ENCODE measurements at regions not wholly inside any gene's neighbourhood (a gene's known extent, or its start where the extent isn't known, plus 50 kb on each side); places are given as distances from the start of the nearest gene placed in this dataset.

GRCh38 chr13:39879286-39880035 is 224.0 kb downstream of the COG6 start:
- TF ChIP-seq CTCF (IDR thresholded peaks at IDR 0.05) (no peak), POLR2A (IDR thresholded peaks at IDR 0.05) (no peak)
- no peak for DNase-seq
- no peak overlapping the region for H3K27ac ChIP-seq

GRCh38 chr13:39881383-39881782 is 225.9 kb downstream of the COG6 start:
- DNase-seq = no peak
- TF ChIP-seq POLR2A (IDR thresholded peaks at IDR 0.05) (no peak), CTCF (IDR thresholded peaks at IDR 0.05) (no peak)
- no peak overlapping the region for H3K4me3 ChIP-seq
- H3K27ac ChIP-seq = no peak overlapping the region
- H3K27me3 ChIP-seq = no peaks in the 10 kb centered on the region
- no peaks in the 10 kb centered on the region for H3K9me3 ChIP-seq
- H3K36me3 ChIP-seq = no peaks in the 10 kb centered on the region
- H3K4me1 ChIP-seq = no peaks in the 10 kb centered on the region

More at GRCh38 chr13:39879286-39880035, 224.0 kb downstream of the COG6 start:
- H3K4me3 ChIP-seq = no peak overlapping the region
- H3K27me3 ChIP-seq = no peaks in the 10 kb centered on the region
- no peaks in the 10 kb centered on the region for H3K36me3 ChIP-seq
- no peaks in the 10 kb centered on the region for H3K9me3 ChIP-seq
- no peaks in the 10 kb centered on the region for H3K4me1 ChIP-seq

- no peak overlapping the region for H3K27ac ChIP-seq
- no peak overlapping the region for H3K4me3 ChIP-seq
- no peaks in the 10 kb centered on the region for H3K4me1 ChIP-seq
- H3K27me3 ChIP-seq = no peaks in the 10 kb centered on the region
- no peak for DNase-seq
- no peak for TF ChIP-seq POLR2A (IDR thresholded peaks at IDR 0.05)
- no peak for TF ChIP-seq CTCF (IDR thresholded peaks at IDR 0.05)
- H3K36me3 ChIP-seq = no peaks in the 10 kb centered on the region
- no peaks in the 10 kb centered on the region for H3K9me3 ChIP-seq
Measured at GRCh38 chr13:39881887-39882286, 226.4 kb downstream of the COG6 start.

- no peak for DNase-seq
- Histone ChIP-seq H3K9me3 (no peaks in the 10 kb centered on the region), H3K27me3 (no peaks in the 10 kb centered on the region), H3K27ac (no peak overlapping the region), H3K36me3 (no peaks in the 10 kb centered on the region), H3K4me3 (no peak overlapping the region), H3K4me1 (no peaks in the 10 kb centered on the region)
- TF ChIP-seq POLR2A (IDR thresholded peaks at IDR 0.05) (no peak), CTCF (IDR thresholded peaks at IDR 0.05) (no peak)
Measured at GRCh38 chr13:39884166-39884565, 228.7 kb downstream of the COG6 start.

- H3K4me3 ChIP-seq = no peak overlapping the region
- no peaks in the 10 kb centered on the region for H3K27me3 ChIP-seq
- no peaks in the 10 kb centered on the region for H3K4me1 ChIP-seq
- no peak overlapping the region for H3K27ac ChIP-seq
- no peaks in the 10 kb centered on the region for H3K9me3 ChIP-seq
- no peaks in the 10 kb centered on the region for H3K36me3 ChIP-seq
- no peak for DNase-seq
- TF ChIP-seq CTCF (IDR thresholded peaks at IDR 0.05) (no peak), POLR2A (IDR thresholded peaks at IDR 0.05) (no peak)
Measured at GRCh38 chr13:39886336-39886735, 230.9 kb downstream of the COG6 start.

All from Peyer's patch (tissue), 4 donors.